AG10803 (cell line): ENCODE measurements at regions not wholly inside any gene's neighbourhood (a gene's known extent, or its start where the extent isn't known, plus 50 kb on each side); places are given as distances from the start of the nearest gene placed in this dataset.

Experiments used
- DNase-seq: peaks from one replicate; pipeline ENCODE4 v3.0.0; 2010; ENCODE audit warnings: low read depth
- H3K4me3 ChIP-seq: 2 replicates; pipeline ENCODE4 v1.5.1; 2011; ENCODE audit warnings: mild to moderate bottlenecking, low read length, control low read depth
- TF ChIP-seq, protein P1 (sequence below): conservative IDR thresholded peaks from 2 replicates; pipeline ENCODE4 v1.5.1; 2011; ENCODE audit warnings: mild to moderate bottlenecking, low read length, control low read depth, inconsistent platforms

DNA sequence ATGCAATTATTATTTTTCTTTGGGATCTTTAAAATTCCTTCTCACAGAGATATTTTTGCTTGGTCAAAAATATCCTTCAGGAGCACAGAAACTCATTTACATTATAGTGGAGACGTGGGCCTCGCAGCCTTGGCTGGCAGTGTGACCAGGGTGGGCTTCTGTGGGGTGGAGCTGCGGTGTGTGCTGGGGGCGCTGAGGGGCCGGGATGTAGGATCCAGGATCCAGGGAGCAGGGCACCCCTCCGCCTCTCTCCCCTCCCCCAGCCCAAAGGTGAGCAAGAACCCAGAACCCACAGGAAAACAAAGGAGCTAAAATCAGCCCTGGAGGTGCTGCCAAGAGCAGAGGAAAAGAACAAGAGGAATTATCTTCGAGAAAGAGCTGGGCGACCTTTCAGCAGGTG, 79.1 kb upstream of the OLFM1 start:
- H3K4me3 ChIP-seq = no peak overlapping the region
- DNase-seq = no peak
- TF ChIP-seq, protein P1, sequence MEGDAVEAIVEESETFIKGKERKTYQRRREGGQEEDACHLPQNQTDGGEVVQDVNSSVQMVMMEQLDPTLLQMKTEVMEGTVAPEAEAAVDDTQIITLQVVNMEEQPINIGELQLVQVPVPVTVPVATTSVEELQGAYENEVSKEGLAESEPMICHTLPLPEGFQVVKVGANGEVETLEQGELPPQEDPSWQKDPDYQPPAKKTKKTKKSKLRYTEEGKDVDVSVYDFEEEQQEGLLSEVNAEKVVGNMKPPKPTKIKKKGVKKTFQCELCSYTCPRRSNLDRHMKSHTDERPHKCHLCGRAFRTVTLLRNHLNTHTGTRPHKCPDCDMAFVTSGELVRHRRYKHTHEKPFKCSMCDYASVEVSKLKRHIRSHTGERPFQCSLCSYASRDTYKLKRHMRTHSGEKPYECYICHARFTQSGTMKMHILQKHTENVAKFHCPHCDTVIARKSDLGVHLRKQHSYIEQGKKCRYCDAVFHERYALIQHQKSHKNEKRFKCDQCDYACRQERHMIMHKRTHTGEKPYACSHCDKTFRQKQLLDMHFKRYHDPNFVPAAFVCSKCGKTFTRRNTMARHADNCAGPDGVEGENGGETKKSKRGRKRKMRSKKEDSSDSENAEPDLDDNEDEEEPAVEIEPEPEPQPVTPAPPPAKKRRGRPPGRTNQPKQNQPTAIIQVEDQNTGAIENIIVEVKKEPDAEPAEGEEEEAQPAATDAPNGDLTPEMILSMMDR = no peak

DNA sequence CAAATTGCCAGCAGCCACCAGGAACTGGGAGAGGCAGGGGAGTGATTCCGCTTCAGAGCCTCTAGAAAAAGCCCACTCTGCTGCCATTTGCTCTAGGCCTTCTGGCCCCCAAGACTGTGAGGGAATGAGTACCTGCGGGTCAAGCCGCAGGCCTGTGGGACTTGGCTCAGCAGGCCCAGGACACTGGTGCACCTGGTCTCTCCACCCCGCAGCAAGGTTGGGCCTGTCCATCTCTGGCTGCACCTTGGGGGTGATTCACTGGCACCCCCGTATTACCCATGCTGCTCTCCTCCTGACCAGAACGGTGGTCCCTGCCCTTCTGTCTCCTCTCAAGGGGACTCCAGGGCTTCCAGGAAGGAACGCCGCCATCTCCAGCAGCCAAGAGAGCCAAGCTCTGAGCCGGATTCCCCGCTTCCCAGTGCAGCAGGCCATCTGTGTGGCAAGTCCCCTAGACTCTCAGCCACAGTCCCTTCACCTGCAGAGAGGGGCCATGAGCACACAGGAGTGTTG, 78.4 kb upstream of the OLFM1 start:
- DNase-seq = no peak

DNA sequence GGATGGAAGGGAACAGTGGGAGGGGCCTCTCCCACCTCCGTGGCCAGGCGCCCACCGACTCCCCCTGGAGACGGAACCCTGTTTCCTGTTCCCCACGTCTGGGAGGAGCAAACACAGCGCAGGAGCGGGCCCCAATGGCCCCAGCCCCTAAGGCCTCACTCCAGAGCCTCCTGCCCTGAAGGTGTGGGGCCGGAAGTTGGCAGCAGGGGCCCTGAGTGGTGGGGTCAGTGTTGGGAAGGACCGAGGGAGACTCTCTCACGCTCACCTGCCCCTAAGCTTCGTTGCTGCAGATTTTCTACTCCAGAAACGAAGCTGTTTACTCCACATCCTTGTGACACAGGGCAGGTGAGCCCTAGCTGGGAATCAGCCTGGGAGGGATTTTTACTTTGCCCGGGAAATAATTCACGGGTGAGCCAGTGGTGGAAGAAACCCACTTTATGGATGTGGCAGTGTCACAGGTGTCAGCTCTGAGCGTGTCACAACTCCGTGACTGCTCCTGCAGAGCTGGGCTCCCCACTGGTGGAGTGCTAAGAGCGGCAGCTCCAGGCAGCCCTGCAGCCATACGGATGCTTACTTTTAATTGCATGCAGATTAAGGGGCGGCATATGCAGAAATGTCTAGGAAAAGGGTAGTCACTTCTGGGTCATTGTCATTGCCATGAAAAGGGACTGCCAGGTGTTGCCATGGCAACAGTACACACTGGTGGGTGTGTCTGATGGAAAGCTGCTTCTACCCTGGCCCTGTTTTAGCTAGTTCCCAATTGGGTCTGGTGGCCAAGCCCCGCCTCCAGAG, 77.5 kb upstream of the OLFM1 start:
- H3K4me3 ChIP-seq = no peak overlapping the region
- no peak for DNase-seq
- TF ChIP-seq, protein P1 = no peak

More for the DNA sequence above, 78.4 kb upstream of the OLFM1 start:
- TF ChIP-seq, protein P1 = no peak
- H3K4me3 ChIP-seq = no peak overlapping the region

DNA sequence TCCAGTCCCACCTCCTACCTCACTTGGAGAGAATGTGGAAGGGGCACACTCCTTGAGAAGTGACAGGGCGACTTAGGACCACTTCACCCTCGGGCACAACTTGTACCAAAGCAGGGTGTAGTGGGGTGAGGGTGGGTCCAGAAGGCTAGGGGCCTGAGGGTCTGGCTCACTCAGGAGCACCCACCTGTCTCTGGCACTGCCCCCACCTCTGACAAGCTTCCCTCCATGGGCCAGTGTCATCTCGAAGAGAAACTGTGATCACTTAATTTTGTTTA, 76.9 kb upstream of the OLFM1 start:
- TF ChIP-seq, protein P1 = no peak
- DNase-seq = no peak

DNA sequence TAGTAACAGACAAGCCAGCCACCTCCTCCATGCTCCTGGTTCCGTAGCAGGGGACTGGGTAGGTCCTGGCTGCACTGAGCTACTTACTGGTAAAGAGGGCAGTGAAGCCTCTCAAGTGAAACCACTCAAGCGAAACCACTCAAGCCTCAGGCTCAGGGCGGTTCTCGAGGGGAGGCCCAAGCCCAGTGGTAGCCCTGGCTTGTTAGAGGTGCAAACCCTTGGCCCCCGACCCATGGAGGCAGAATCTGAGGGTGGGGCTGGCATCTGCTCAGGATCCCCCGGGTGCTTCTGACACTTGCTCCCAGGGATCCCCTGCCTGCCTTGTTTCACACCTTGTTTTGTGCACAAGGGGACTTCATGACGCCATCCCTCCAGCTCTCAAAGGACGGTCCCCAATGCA, 76.5 kb upstream of the OLFM1 start:
- no peak overlapping the region for H3K4me3 ChIP-seq
- TF ChIP-seq, protein P1 = no peak
- no peak for DNase-seq

More for the DNA sequence above, 76.9 kb upstream of the OLFM1 start:
- H3K4me3 ChIP-seq = no peak overlapping the region

DNA sequence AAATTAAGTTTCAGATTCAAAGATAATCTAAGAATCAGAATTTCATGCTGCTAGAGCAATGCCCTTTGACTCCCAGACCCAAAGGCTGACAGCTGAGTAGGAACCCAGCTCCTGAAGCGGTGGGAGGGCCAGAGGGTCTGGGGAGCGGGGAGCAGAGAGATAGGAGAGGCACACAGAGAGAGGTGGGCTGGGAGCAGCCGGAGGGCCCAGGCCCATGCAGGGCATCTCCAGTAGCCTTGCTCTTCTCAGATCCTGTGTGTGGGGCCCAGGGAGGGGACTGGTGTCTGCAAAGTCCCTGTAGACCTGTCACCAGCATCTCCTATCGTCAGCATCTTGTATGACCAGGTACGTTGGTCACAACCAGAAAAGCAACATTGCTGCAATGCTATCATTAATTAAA, 75.3 kb upstream of the OLFM1 start:
- DNase-seq = no peak
- H3K4me3 ChIP-seq = no peak overlapping the region
- TF ChIP-seq, protein P1 = no peak

DNA sequence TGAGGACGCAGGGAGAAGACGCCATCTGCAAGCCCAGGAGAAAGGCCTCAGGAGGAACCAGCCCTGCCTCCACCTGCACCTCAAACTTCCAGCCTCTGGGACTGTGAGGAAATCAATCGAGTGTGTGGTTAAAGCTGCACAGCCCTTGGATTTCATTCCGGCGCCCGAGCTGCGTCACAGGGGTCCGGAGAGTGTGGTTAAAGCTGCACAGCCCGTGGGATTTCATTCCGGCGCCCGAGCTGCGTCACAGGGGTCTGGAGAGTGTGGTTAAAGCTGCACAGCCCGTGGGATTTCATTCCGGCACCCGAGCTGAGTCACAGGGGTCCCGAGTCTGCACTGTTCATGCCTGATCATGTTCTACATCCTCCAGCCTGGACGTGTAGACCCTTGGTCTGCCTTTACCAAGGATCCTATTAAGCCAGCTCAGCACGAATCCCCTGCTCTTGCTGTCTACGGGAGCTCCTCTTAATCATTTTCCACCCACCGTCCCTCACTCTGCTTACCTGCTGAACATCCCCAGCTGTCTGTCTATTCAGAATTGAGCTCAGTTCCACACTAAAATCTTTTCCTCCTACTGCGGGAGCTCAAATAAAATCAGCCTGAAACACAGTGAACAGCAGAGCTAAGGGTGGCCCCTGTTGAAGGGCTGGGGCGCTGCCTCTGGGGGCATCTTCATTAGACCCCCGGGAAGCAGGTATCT, 73.0 kb upstream of the OLFM1 start:
- no peak for DNase-seq
- TF ChIP-seq, protein P1 = no peak
- no peak overlapping the region for H3K4me3 ChIP-seq
